Progenitor cell of endocrine pancreas (in vitro differentiated cells): ENCODE measurements at regions not wholly inside any gene's neighbourhood (a gene's known extent, or its start where the extent isn't known, plus 50 kb on each side); places are given as distances from the start of the nearest gene placed in this dataset.

Experiments used
- DNase-seq: peaks from one replicate; pipeline ENCODE4 v3.0.0; 2021; ENCODE audit warnings: low spot score; ENCODE audit not compliant: unreplicated experiment
- H3K27ac Mint-ChIP-seq: 2 replicates; pipeline ENCODE4 v1.8.0; 2021; ENCODE audit warnings: mild to moderate bottlenecking, moderate library complexity, mixed read lengths
- H3K27me3 Mint-ChIP-seq: 2 replicates; pipeline ENCODE4 v1.8.0; 2021; ENCODE audit warnings: mixed read lengths
- H3K36me3 Mint-ChIP-seq: 2 replicates; pipeline ENCODE4 v1.8.0; 2022; ENCODE audit warnings: mixed read lengths; ENCODE audit not compliant: insufficient read depth
- H3K4me1 Mint-ChIP-seq: 2 replicates; pipeline ENCODE4 v1.8.0; 2021; ENCODE audit warnings: low read depth, mixed read lengths
- H3K4me3 Mint-ChIP-seq: 2 replicates; pipeline ENCODE4 v1.8.0; 2021; ENCODE audit warnings: low read depth, mild to moderate bottlenecking, moderate library complexity, mixed read lengths
- H3K9me3 Mint-ChIP-seq: 2 replicates; pipeline ENCODE4 v1.8.0; 2021; ENCODE audit warnings: low read depth, mixed read lengths
- TF ChIP-seq, protein P1 (sequence below): fragments of 200-600 bp; sonication (generic); IDR thresholded peaks from one replicate; pipeline ENCODE4 v1.5.0; 2021; ENCODE audit warnings: antibody characterized with exemption, mild to moderate bottlenecking; ENCODE audit not compliant: unreplicated experiment

DNA sequence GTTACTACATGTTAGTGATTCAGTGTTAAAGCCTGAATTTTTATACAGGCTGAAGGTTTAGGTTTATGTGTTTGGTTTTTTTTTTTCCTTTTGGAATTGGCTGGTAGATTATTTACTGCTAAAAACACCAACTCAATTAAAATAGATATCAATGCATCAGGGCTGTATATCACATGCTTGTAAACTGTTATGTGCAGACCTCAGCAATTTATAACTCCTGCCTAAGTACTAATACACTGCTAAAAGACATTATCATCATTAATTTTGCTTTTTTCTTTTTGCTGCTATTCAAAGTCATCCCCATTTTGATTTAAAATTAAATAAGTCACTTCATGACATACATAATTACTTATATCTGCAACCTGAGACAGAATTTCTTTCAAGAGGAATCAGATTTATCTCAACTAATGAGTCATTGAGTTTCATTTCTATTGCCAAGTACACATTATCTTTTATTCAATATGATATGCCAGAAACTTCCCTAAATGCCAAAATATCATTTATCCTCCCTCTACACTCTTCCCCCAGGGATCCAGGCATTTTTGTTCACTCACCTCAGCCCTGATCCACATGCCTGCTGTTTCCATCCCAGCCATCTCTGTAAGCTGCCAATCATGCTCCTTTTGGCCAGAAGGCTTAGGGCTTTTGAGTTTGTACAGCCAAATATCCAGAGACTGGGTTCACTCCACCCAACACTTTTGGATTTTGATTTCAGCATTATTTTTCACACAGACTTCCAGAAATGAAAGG is 98.5 kb downstream of the POLR1F start:
- Mint-ChIP-seq H3K36me3 (no peaks in the 10 kb centered on the region), H3K4me3 (no peak overlapping the region), H3K4me1 (no peaks in the 10 kb centered on the region), H3K9me3 (no peaks in the 10 kb centered on the region), H3K27me3 (no peaks in the 10 kb centered on the region), H3K27ac (no peak overlapping the region)
- DNase-seq = no peak
- TF ChIP-seq, protein P1, sequence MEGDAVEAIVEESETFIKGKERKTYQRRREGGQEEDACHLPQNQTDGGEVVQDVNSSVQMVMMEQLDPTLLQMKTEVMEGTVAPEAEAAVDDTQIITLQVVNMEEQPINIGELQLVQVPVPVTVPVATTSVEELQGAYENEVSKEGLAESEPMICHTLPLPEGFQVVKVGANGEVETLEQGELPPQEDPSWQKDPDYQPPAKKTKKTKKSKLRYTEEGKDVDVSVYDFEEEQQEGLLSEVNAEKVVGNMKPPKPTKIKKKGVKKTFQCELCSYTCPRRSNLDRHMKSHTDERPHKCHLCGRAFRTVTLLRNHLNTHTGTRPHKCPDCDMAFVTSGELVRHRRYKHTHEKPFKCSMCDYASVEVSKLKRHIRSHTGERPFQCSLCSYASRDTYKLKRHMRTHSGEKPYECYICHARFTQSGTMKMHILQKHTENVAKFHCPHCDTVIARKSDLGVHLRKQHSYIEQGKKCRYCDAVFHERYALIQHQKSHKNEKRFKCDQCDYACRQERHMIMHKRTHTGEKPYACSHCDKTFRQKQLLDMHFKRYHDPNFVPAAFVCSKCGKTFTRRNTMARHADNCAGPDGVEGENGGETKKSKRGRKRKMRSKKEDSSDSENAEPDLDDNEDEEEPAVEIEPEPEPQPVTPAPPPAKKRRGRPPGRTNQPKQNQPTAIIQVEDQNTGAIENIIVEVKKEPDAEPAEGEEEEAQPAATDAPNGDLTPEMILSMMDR = no peak

DNA sequence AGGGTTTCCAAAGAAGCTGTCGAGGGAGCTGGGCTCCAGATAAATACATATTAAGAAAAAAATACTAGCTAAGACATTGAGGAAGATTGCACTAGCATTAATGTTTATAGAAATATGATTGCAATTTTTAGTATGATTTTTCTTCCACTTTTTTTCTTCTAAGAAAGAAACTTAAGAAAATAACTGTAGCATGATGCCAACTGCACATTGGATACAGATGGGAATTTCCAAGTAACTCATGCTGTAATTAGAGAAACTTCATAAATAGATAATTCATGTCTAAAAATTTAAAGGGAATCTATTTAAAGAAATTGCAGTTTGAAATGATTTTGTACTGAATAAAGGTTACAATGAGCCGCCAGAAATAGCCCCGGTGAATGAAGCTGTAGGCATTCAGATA is 119.4 kb downstream of the POLR1F start:
- DNase-seq = no peak
- H3K27me3 Mint-ChIP-seq = no peaks in the 10 kb centered on the region
- no peak overlapping the region for H3K4me3 Mint-ChIP-seq
- TF ChIP-seq, protein P1 = no peak
- no peak overlapping the region for H3K27ac Mint-ChIP-seq
- peaks cover 14% of the 10 kb centered on the region for H3K9me3 Mint-ChIP-seq
- H3K36me3 Mint-ChIP-seq = no peaks in the 10 kb centered on the region
- no peaks in the 10 kb centered on the region for H3K4me1 Mint-ChIP-seq

DNA sequence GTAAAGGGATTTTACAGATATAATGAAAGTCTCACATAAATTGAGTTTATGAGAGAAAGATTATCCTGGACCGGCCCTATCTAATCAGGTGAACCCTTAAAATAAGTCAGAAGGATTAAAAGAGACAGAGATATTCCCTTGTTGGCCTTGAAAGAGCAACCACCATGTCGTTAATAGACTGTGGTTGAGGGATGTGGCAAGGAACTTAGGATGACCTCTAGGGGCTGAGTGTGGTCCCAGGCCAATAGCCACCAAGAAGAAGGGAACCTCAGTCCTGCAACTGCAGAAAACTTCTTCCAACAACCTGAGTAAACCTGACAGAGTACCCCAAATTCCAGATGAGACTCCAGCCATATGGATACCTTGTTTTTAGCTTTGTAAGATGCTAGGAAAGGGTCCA is 121.5 kb downstream of the POLR1F start:
- peaks cover 5% of the 10 kb centered on the region for H3K9me3 Mint-ChIP-seq
- DNase-seq = no peak
- H3K27ac Mint-ChIP-seq = no peak overlapping the region
- TF ChIP-seq, protein P1 = peak; percentile 5
- H3K4me1 Mint-ChIP-seq = no peaks in the 10 kb centered on the region
- no peaks in the 10 kb centered on the region for H3K27me3 Mint-ChIP-seq
- no peak overlapping the region for H3K4me3 Mint-ChIP-seq
- no peaks in the 10 kb centered on the region for H3K36me3 Mint-ChIP-seq

DNA sequence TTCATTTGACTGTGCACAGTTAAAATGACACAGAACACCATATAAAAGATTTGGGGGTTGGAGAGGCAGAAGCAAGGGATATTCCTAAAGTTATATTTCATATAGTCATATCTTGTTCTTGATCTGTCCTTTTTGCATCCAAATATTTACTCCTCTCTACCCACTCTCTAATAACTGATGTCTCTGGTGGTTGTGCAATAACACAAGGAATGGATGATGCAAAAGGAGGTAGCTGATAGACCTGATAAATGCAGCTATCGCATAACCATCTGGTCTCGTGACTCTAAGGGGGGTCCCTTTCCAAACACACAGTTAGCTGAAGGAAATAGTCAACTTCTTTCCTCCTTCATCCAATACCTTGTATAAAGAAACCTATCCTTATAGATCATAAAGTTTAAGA is 123.1 kb downstream of the POLR1F start:
- H3K36me3 Mint-ChIP-seq = no peaks in the 10 kb centered on the region
- no peak for DNase-seq
- H3K9me3 Mint-ChIP-seq = no peaks in the 10 kb centered on the region
- H3K27ac Mint-ChIP-seq = no peak overlapping the region
- no peak overlapping the region for H3K4me3 Mint-ChIP-seq
- no peaks in the 10 kb centered on the region for H3K27me3 Mint-ChIP-seq
- TF ChIP-seq, protein P1 = no peak
- no peaks in the 10 kb centered on the region for H3K4me1 Mint-ChIP-seq

DNA sequence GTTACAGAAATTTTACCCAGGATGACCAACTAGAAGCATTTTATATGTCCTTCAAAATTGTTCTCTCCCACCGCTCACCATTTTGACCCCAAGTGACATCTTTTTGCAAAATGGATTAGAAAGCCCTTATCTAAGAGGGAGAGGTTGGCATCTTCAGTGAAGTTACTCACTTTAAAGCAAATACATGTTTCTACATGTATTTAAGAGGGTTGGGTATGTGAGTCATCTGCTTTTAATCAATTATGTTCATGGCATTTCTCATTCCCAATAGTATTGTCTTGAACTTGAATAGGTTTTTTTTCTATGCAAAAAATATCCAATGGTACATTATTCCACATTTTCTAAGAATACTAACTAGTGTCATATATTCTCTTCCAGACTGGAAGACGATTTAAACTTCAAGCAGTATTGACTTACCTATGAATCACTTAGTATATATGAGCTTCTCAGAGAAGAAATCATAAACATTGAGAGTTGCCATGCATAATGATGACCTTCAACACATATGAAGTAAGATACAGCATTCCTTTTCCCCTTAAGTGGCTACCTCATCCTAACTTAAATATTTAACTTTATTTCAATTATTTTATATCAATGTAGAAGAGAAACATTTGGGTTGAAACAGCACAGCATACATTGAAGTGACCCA is 132.8 kb downstream of the POLR1F start:
- Mint-ChIP-seq H3K27me3 (no peaks in the 10 kb centered on the region), H3K27ac (no peak overlapping the region), H3K36me3 (no peaks in the 10 kb centered on the region), H3K4me3 (no peak overlapping the region), H3K9me3 (no peaks in the 10 kb centered on the region), H3K4me1 (peaks cover 3% of the 10 kb centered on the region)
- TF ChIP-seq, protein P1 = no peak
- DNase-seq = no peak
